HEK293 (cell line): ENCODE measurements at regions not wholly inside any gene's neighbourhood (a gene's known extent, or its start where the extent isn't known, plus 50 kb on each side); places are given as distances from the start of the nearest gene placed in this dataset.

Experiments
- CTCF ChIA-PET: fragments of 350-600 bp; formaldehyde crosslinking; extraction: SDS; loops from one replicate; lab custom pipeline; 2021; ENCODE audit warnings: antibody characterized with exemption; lab: Yijun Ruan, JAX
- POLR2A ChIA-PET: fragments of 300-600 bp; formaldehyde crosslinking; extraction: SDS; loops from one replicate; lab custom pipeline; 2020; ENCODE audit warnings: antibody characterized with exemption, inconsistent platforms; lab: Yijun Ruan, JAX
- H3K27ac ChIP-seq: fragments of 200-500 bp; sonication (Bioruptor generic); 2 replicates; pipeline ENCODE4 v1.5.1; 2014; ENCODE audit warnings: low read depth, low read length, control low read depth, inconsistent platforms; ENCODE audit errors: extremely low read depth
- H3K36me3 ChIP-seq, 2 experiments: fragments of 200-500 bp in 1 of 2; sonication (Bioruptor generic) in 1 of 2; 1 replicate in 1 of 2; 2 replicates in 1 of 2; pipeline ENCODE4 v1.5.1; 2014 to 2017; ENCODE audit warnings: inconsistent platforms in 2 of 2, low read length in 2 of 2; ENCODE audit not compliant: control insufficient read depth in 2 of 2, insufficient read depth in 1 of 2
- H3K4me1 ChIP-seq: fragments of 200-500 bp; sonication (Bioruptor generic); 2 replicates; pipeline ENCODE4 v1.5.1; 2014; ENCODE audit warnings: mild to moderate bottlenecking, low read length, inconsistent platforms; ENCODE audit not compliant: control insufficient read depth, insufficient read depth
- H3K4me3 ChIP-seq: 2 replicates; pipeline ENCODE4 v1.5.1; 2011; ENCODE audit warnings: low read depth, mild to moderate bottlenecking, control low read depth, low read length, moderate library complexity
- H3K9me3 ChIP-seq: fragments of 200-500 bp; sonication (Bioruptor generic); 2 replicates; pipeline ENCODE4 v1.5.1; 2014; ENCODE audit warnings: low read depth, low read length, inconsistent platforms; ENCODE audit not compliant: control insufficient read depth, insufficient read depth
- HOXD13 ChIP-seq: sonication (generic); formaldehyde crosslinking; IDR thresholded peaks from 2 replicates; pipeline ENCODE4 v1.8.0; 2022; ENCODE audit warnings: missing genetic modification reagents, borderline replicate concordance
- MEIS1 ChIP-seq: sonication (generic); formaldehyde crosslinking; IDR thresholded peaks from 2 replicates; pipeline ENCODE4 v1.8.1; 2022; ENCODE audit warnings: missing genetic modification reagents, mild to moderate bottlenecking, borderline replicate concordance
- PRDM1 ChIP-seq: fragments of 450-650 bp; formaldehyde crosslinking; IDR thresholded peaks from 2 replicates; pipeline ENCODE4; 2016; ENCODE audit warnings: missing biosample characterization, missing genetic modification characterization
- SCRT2 ChIP-seq: fragments of 450-650 bp; formaldehyde crosslinking; IDR thresholded peaks from 2 replicates; pipeline ENCODE4 v1.5.1; 2016; ENCODE audit warnings: missing biosample characterization, missing genetic modification characterization
- ZBTB1 ChIP-seq: fragments of 450-650 bp; formaldehyde crosslinking; IDR thresholded peaks from 2 replicates; pipeline ENCODE4 v1.5.1; 2016; ENCODE audit warnings: missing biosample characterization, missing genetic modification characterization
- ZFP3 ChIP-seq: fragments of 450-650 bp; formaldehyde crosslinking; IDR thresholded peaks from 2 replicates; pipeline ENCODE4 v1.5.1; 2016; ENCODE audit warnings: low read depth, missing biosample characterization, missing genetic modification characterization
- ZIC2 ChIP-seq: fragments of 450-650 bp; formaldehyde crosslinking; IDR thresholded peaks from 2 replicates; pipeline ENCODE4 v1.5.1; 2016; ENCODE audit warnings: missing biosample characterization, missing genetic modification characterization
- ZNF10 ChIP-seq: fragments of 450-650 bp; formaldehyde crosslinking; IDR thresholded peaks from 2 replicates; pipeline ENCODE4 v1.5.1; 2017; ENCODE audit warnings: missing biosample characterization, missing genetic modification characterization
- ZNF549 ChIP-seq: fragments of 450-650 bp; IDR thresholded peaks from 2 replicates; pipeline ENCODE4 v1.5.1; 2018; ENCODE audit warnings: missing biosample characterization, missing genetic modification characterization, mild to moderate bottlenecking, inconsistent platforms, moderate library complexity
- ZNF558 ChIP-seq: fragments of 450-650 bp; formaldehyde crosslinking; IDR thresholded peaks from 2 replicates; pipeline ENCODE4 v1.5.1; 2016; ENCODE audit warnings: missing biosample characterization, missing genetic modification characterization
- ZNF670 ChIP-seq: fragments of 450-650 bp; formaldehyde crosslinking; IDR thresholded peaks from 2 replicates; pipeline ENCODE4 v1.5.1; 2016; ENCODE audit warnings: missing biosample characterization, missing genetic modification characterization, low read depth
- ZNF768 ChIP-seq: fragments of 450-650 bp; formaldehyde crosslinking; IDR thresholded peaks from 2 replicates; pipeline ENCODE4 v1.5.1; 2018; ENCODE audit warnings: missing biosample characterization, mild to moderate bottlenecking, missing genetic modification characterization
- TF ChIP-seq, protein P1 (sequence below): fragments of 450-650 bp; formaldehyde crosslinking; IDR thresholded peaks from 2 replicates; pipeline ENCODE4 v1.5.1; 2016; ENCODE audit warnings: missing biosample characterization, missing genetic modification characterization
- TF ChIP-seq, protein P2 (sequence below): fragments of 450-650 bp; formaldehyde crosslinking; IDR thresholded peaks from 2 replicates; pipeline ENCODE4 v1.5.1; 2016; ENCODE audit warnings: missing biosample characterization, missing genetic modification characterization

DNA sequence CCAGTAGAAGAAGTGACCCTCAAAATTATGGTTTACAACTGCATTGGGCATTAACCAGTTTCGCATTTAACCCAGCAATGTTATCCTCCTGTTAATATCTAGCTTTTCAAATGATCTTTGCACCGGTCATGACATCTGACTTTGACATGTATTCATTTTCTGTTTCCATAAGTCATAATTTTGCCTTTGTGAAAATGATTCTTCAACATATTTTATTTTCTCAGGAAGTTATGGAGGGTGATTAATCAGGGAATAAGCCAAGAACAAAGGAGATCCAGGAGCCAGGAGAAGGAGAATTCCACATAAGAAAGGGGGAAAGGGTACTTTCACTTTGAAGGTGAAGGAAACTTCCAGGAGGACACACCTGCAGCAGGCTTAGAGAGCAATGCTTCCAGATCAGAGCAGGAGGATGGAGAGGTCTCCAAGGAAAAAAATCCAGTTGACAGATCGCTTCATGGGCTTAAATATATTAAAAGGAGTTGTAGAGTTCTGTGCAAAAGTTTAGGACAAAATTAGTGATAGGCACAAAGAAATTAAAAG lies 92.1 kb upstream of the FAM3C start:
- CTCF ChIA-PET, result no interaction called here
- Histone ChIP-seq H3K36me3 (no peaks in the 10 kb centered on the region), H3K9me3 (no peaks in the 10 kb centered on the region), H3K4me1 (no peaks in the 10 kb centered on the region), H3K4me3 (no peak overlapping the region), H3K27ac (no peak overlapping the region)
- POLR2A ChIA-PET, result no interaction called here
- TF ChIP-seq ZNF670 (no peak), PRDM1 (tag by site-specific recombination) (0 out of 2 replicates have a peak, but pooled peaks have one; percentile 29)
- TF ChIP-seq, protein P1, sequence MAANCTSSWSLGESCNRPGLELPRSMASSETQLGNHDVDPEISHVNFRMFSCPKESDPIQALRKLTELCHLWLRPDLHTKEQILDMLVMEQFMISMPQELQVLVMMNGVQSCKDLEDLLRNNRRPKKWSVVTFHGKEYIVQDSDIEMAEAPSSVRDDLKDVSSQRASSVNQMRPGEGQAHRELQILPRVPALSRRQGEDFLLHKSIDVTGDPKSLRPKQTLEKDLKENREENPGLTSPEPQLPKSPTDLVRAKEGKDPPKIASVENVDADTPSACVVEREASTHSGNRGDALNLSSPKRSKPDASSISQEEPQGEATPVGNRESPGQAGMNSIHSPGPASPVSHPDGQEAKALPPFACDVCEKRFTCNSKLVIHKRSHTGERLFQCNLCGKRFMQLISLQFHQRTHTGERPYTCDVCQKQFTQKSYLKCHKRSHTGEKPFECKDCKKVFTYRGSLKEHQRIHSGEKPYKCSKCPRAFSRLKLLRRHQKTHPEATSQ (tag by site-specific recombination), result no peak

DNA sequence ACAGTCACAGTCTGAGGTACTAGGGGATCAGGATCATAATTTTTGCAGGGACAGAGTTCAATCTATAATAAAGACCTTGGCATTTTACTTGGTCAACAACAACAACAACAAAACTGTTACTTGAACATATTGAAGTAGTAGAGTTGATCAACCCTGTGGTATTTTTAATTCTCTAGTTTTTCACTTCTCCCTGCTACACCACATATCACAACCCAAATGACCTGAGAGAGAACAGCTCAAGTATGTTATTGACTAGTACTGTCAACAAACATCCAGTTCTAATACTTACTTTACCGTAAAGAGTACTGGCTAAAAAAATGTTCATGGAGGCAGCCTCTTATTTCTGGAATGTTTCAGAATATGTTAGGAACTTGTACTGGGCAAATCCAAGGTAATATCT lies 90.5 kb upstream of the FAM3C start:
- no peaks in the 10 kb centered on the region for H3K36me3 ChIP-seq
- ChIA-PET CTCF (interaction anchor here (0.5 kb wide), 1 partner anchor 21 kb away, joined by 3 read pairs; no protein-coding TSS in a partner anchor), POLR2A (no interaction called here)
- H3K4me3 ChIP-seq, result no peak overlapping the region
- H3K4me1 ChIP-seq, result no peaks in the 10 kb centered on the region
- H3K27ac ChIP-seq, result no peak overlapping the region
- TF ChIP-seq, protein P2, sequence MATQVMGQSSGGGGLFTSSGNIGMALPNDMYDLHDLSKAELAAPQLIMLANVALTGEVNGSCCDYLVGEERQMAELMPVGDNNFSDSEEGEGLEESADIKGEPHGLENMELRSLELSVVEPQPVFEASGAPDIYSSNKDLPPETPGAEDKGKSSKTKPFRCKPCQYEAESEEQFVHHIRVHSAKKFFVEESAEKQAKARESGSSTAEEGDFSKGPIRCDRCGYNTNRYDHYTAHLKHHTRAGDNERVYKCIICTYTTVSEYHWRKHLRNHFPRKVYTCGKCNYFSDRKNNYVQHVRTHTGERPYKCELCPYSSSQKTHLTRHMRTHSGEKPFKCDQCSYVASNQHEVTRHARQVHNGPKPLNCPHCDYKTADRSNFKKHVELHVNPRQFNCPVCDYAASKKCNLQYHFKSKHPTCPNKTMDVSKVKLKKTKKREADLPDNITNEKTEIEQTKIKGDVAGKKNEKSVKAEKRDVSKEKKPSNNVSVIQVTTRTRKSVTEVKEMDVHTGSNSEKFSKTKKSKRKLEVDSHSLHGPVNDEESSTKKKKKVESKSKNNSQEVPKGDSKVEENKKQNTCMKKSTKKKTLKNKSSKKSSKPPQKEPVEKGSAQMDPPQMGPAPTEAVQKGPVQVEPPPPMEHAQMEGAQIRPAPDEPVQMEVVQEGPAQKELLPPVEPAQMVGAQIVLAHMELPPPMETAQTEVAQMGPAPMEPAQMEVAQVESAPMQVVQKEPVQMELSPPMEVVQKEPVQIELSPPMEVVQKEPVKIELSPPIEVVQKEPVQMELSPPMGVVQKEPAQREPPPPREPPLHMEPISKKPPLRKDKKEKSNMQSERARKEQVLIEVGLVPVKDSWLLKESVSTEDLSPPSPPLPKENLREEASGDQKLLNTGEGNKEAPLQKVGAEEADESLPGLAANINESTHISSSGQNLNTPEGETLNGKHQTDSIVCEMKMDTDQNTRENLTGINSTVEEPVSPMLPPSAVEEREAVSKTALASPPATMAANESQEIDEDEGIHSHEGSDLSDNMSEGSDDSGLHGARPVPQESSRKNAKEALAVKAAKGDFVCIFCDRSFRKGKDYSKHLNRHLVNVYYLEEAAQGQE, result no peak
- TF ChIP-seq ZBTB1 (no peak), ZNF558 (tag by site-specific recombination) (no peak), ZNF768 (no peak), ZNF10 (tag by site-specific recombination) (no peak), ZFP3 (tag by site-specific recombination) (no peak)
- H3K9me3 ChIP-seq, result no peaks in the 10 kb centered on the region

DNA sequence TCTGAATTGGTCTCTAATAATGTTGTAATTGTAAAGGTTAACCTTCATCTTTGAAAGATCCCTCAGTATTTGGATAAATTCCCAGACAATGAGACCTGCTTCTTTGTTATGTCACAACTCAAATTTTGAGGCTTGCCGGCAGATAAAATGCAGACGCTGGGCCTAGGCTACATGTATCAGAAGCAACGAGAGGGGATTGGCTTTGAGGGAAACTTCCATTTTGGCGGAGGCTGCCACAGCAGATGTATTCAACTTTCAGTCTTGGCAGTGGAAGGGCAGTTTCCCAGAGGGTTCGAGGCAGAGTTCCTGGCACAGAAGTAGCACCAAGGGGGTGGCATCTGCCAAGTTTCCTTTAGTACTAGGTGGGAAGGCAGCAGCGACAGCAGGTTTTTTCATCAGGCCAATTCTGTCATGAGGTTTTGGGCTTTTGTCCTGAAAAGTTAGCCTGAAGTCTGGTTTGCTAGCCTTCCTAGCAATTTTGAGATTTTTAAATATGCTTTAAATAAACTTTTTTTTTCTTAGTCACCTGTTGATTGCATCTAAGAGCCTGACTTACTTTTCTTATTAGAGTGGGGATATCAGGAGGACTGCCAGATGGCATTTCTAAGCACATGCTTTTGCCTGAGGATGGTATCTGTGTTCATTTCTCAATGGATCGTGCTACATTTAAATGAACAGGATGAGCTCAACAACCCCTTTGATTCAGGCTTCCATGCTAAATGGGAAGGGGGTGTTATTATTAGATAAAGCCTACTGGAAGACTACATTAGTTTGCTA lies 89.5 kb upstream of the FAM3C start:
- H3K4me1 ChIP-seq, result no peaks in the 10 kb centered on the region
- H3K4me3 ChIP-seq, result no peak overlapping the region
- H3K27ac ChIP-seq, result no peak overlapping the region
- H3K9me3 ChIP-seq, result no peaks in the 10 kb centered on the region
- no peaks in the 10 kb centered on the region for H3K36me3 ChIP-seq
- no peak for TF ChIP-seq ZIC2 (tag by site-specific recombination)
- no peak for TF ChIP-seq HOXD13 (CRISPR knock-in tag)
- TF ChIP-seq SCRT2 (tag by site-specific recombination), result 0 out of 2 replicates have a peak, but pooled peaks have one; percentile 9
- ChIA-PET CTCF (no interaction called here), POLR2A (no interaction called here)

DNA sequence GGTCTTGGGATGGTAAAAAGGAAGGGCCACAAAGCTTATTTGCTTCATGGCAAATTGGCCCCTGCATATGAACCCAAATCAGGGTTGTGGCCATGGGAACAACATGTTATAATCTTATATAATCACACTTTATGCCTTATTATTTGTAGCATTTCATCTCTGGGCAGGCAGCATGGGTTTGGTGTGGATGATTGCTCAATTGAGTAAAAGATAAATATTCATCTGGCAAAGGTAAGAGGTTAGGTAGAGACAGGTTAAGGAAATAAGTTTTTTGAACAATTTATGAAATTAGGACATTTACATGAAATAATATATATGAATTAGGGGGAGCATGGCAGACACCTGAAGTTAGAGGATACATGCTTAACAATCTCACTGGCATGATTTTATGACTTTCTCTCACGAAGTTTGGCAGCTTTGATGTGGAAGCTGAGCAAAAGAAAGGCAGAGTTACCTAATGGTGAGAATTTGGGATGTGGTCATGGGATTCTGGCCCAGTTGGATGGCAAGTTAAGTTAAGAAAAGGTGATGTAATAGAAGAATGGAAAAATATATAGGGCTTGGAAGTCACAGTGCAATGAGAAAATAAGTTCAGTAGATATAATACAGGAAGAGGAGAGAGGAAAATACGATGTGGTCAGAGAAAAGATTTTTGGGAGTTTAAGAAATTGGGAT lies 88.1 kb upstream of the FAM3C start:
- ChIA-PET CTCF (no interaction called here), POLR2A (no interaction called here)
- Histone ChIP-seq H3K27ac (no peak overlapping the region), H3K36me3 (no peaks in the 10 kb centered on the region), H3K4me1 (no peaks in the 10 kb centered on the region), H3K4me3 (no peak overlapping the region), H3K9me3 (no peaks in the 10 kb centered on the region)
- TF ChIP-seq MEIS1 (no peak), ZNF549 (tag by site-specific recombination) (no peak)
